ENCODE measurements at regions not wholly inside any gene's neighbourhood (a gene's known extent, or its start where the extent isn't known, plus 50 kb on each side); places are given as distances from the start of the nearest gene placed in this dataset.

DNA sequence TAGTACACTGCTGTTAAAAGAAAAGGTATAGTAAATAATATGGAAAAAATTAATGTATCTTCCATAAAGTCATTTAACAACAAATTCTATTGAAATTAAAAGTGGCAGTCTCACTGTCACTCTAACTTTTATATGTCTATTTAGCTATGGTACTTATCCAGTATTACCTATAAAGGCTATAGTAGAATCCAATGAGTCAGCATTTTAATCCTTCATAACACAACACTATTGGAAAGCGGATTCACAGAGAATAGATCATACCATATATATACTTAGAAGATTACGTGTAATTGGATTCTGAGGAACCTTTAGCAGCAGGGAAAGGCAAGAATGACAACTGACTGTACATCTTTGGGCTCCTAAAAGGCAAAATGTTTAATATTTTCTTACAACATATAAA, 1942.6 kb downstream of the PCDH7 start:
- Histone ChIP-seq H3K27me3 (ENCODE audit: control insufficient read depth in 3 of 3, insufficient read depth in 3 of 3, low read length in 3 of 3) (no peaks in the 10 kb centered on the region), H3K27ac (ENCODE audit: low read depth in 1 of 3, low read length in 2 of 3) (no peak overlapping the region), H3K9me3 (ENCODE audit: control insufficient read depth in 2 of 2, insufficient read depth in 1 of 2, low read depth in 1 of 2, low read length in 1 of 2) (no peaks in the 10 kb centered on the region), H3K4me1 (ENCODE audit: control insufficient read depth in 3 of 3, insufficient read depth in 2 of 3, low read depth in 1 of 3, low read length in 2 of 3) (no peaks in the 10 kb centered on the region), H3K4me3 (ENCODE audit: low read depth in 1 of 3, low read length in 3 of 3) (no peak overlapping the region), H3K36me3 (ENCODE audit: control insufficient read depth in 3 of 3, insufficient read depth in 2 of 3, low read depth in 1 of 3, low read length in 3 of 3) (no peaks in the 10 kb centered on the region)
- no peak for FAIRE-seq
- WGBS, 3 donors: 77 to 83% (median 78%) methylated on average over 2 of the region's 2 CpGs
- no peak for DNase-seq

DNA sequence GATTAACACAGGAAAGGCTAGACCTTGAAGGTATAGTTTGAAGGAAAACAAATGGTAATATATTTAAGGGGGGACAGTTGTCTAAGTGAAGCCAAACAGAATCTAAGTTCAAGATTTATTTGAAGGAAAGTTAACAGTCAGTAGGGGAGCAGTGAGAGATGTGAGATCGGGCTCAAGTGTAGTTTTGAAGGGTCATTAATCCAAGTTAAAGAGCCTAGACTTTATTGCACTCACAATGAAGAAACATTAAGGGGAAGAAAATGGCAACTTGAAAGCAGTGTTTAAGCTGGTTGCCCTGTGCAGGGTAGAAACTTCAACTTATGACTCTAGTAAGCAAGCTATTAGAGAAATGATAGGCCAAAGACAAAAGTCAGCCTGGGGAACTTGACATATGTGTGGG, 1952.2 kb downstream of the PCDH7 start:
- Histone ChIP-seq H3K36me3 (ENCODE audit: control insufficient read depth in 3 of 3, insufficient read depth in 2 of 3, low read depth in 1 of 3, low read length in 3 of 3) (no peaks in the 10 kb centered on the region), H3K27me3 (ENCODE audit: control insufficient read depth in 3 of 3, insufficient read depth in 3 of 3, low read length in 3 of 3) (no peaks in the 10 kb centered on the region), H3K9me3 (ENCODE audit: control insufficient read depth in 2 of 2, insufficient read depth in 1 of 2, low read depth in 1 of 2, low read length in 1 of 2) (no peaks in the 10 kb centered on the region), H3K27ac (ENCODE audit: low read depth in 1 of 3, low read length in 2 of 3) (no peak overlapping the region), H3K4me1 (ENCODE audit: control insufficient read depth in 3 of 3, insufficient read depth in 2 of 3, low read depth in 1 of 3, low read length in 2 of 3) (no peaks in the 10 kb centered on the region), H3K4me3 (ENCODE audit: low read depth in 1 of 3, low read length in 3 of 3) (no peak overlapping the region)
- DNase-seq: no peak
- FAIRE-seq: no peak
- 58 to 63% (median 63%) methylated on average over 1 of the region's 1 CpG for WGBS, 3 donors

GRCh38 chr4:32680946-32681345, 1960.8 kb downstream of the PCDH7 start:
- no peaks in the 10 kb centered on the region for H3K4me1 ChIP-seq (ENCODE audit: control insufficient read depth in 3 of 3, insufficient read depth in 2 of 3, low read depth in 1 of 3, low read length in 2 of 3)
- 79 to 87% (median 84%) methylated on average over 6 of the region's 6 CpGs for WGBS, 3 donors
- H3K36me3 ChIP-seq (ENCODE audit: control insufficient read depth in 3 of 3, insufficient read depth in 2 of 3, low read depth in 1 of 3, low read length in 3 of 3): no peaks in the 10 kb centered on the region
- H3K27me3 ChIP-seq (ENCODE audit: control insufficient read depth in 3 of 3, insufficient read depth in 3 of 3, low read length in 3 of 3): no peaks in the 10 kb centered on the region
- H3K9me3 ChIP-seq (ENCODE audit: control insufficient read depth in 2 of 2, insufficient read depth in 1 of 2, low read depth in 1 of 2, low read length in 1 of 2): no peaks in the 10 kb centered on the region
- no peak overlapping the region for H3K27ac ChIP-seq (ENCODE audit: low read depth in 1 of 3, low read length in 2 of 3)
- no peak for DNase-seq
- no peak for FAIRE-seq
- no peak overlapping the region for H3K4me3 ChIP-seq (ENCODE audit: low read depth in 1 of 3, low read length in 3 of 3)

GRCh38 chr4:32684160-32684559, 1964.0 kb downstream of the PCDH7 start:
- DNase-seq: no peak
- FAIRE-seq: no peak
- Histone ChIP-seq H3K27ac (ENCODE audit: low read depth in 1 of 3, low read length in 2 of 3) (no peak overlapping the region), H3K27me3 (ENCODE audit: control insufficient read depth in 3 of 3, insufficient read depth in 3 of 3, low read length in 3 of 3) (no peaks in the 10 kb centered on the region), H3K36me3 (ENCODE audit: control insufficient read depth in 3 of 3, insufficient read depth in 2 of 3, low read depth in 1 of 3, low read length in 3 of 3) (no peaks in the 10 kb centered on the region), H3K4me1 (ENCODE audit: control insufficient read depth in 3 of 3, insufficient read depth in 2 of 3, low read depth in 1 of 3, low read length in 2 of 3) (no peaks in the 10 kb centered on the region), H3K4me3 (ENCODE audit: low read depth in 1 of 3, low read length in 3 of 3) (no peak overlapping the region), H3K9me3 (ENCODE audit: control insufficient read depth in 2 of 2, insufficient read depth in 1 of 2, low read depth in 1 of 2, low read length in 1 of 2) (no peaks in the 10 kb centered on the region)
- WGBS, 3 donors: 82 to 96% (median 93%) methylated on average over 1 of the region's 1 CpG

GRCh38 chr4:32686123-32686522, 1966.0 kb downstream of the PCDH7 start:
- H3K27ac ChIP-seq (ENCODE audit: low read depth in 1 of 3, low read length in 2 of 3): no peak overlapping the region
- no peak overlapping the region for H3K4me3 ChIP-seq (ENCODE audit: low read depth in 1 of 3, low read length in 3 of 3)
- no peaks in the 10 kb centered on the region for H3K27me3 ChIP-seq (ENCODE audit: control insufficient read depth in 3 of 3, insufficient read depth in 3 of 3, low read length in 3 of 3)
- FAIRE-seq (no peak), DNase-seq (no peak)
- WGBS, 3 donors: 85 to 92% (median 91%) methylated on average over 6 of the region's 6 CpGs
- H3K36me3 ChIP-seq (ENCODE audit: control insufficient read depth in 3 of 3, insufficient read depth in 2 of 3, low read depth in 1 of 3, low read length in 3 of 3): no peaks in the 10 kb centered on the region
- no peaks in the 10 kb centered on the region for H3K9me3 ChIP-seq (ENCODE audit: control insufficient read depth in 2 of 2, insufficient read depth in 1 of 2, low read depth in 1 of 2, low read length in 1 of 2)
- no peaks in the 10 kb centered on the region for H3K4me1 ChIP-seq (ENCODE audit: control insufficient read depth in 3 of 3, insufficient read depth in 2 of 3, low read depth in 1 of 3, low read length in 2 of 3)

GRCh38 chr4:32689518-32689917, 1969.3 kb downstream of the PCDH7 start:
- H3K9me3 ChIP-seq (ENCODE audit: control insufficient read depth in 2 of 2, insufficient read depth in 1 of 2, low read depth in 1 of 2, low read length in 1 of 2): no peaks in the 10 kb centered on the region
- H3K4me3 ChIP-seq (ENCODE audit: low read depth in 1 of 3, low read length in 3 of 3): no peak overlapping the region
- FAIRE-seq (no peak), DNase-seq (no peak)
- no peaks in the 10 kb centered on the region for H3K4me1 ChIP-seq (ENCODE audit: control insufficient read depth in 3 of 3, insufficient read depth in 2 of 3, low read depth in 1 of 3, low read length in 2 of 3)
- no peaks in the 10 kb centered on the region for H3K27me3 ChIP-seq (ENCODE audit: control insufficient read depth in 3 of 3, insufficient read depth in 3 of 3, low read length in 3 of 3)
- 91 to 96% (median 91%) methylated on average over 3 of the region's 3 CpGs for WGBS, 3 donors
- no peaks in the 10 kb centered on the region for H3K36me3 ChIP-seq (ENCODE audit: control insufficient read depth in 3 of 3, insufficient read depth in 2 of 3, low read depth in 1 of 3, low read length in 3 of 3)
- no peak overlapping the region for H3K27ac ChIP-seq (ENCODE audit: low read depth in 1 of 3, low read length in 2 of 3)

DNA sequence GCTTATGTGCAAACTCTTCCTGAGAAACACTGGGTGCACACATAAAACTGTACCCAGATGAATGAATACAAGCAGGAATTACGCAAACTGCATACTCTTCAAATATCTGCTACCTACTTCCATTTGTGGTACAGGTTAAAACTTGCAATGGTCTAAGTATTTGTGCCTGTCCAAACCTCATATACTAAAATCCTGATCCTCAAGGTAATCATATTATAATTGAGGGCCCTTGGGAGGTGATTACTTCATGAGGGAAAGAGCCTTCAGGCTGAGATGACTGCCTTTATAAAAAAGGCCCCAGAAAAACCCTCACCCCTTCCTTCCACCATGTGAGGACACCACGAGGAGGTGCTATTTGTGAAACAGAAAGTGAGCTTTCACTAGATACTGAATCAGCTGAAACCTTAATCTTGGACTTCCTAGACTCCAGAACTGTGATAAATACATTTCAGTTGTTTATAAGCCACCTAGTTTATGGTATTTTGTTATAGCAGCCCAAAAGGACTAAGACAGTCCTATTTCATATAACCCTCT, 1977.2 kb downstream of the PCDH7 start:
- Histone ChIP-seq H3K36me3 (ENCODE audit: control insufficient read depth in 3 of 3, insufficient read depth in 2 of 3, low read depth in 1 of 3, low read length in 3 of 3) (no peaks in the 10 kb centered on the region), H3K4me1 (ENCODE audit: control insufficient read depth in 3 of 3, insufficient read depth in 2 of 3, low read depth in 1 of 3, low read length in 2 of 3) (no peaks in the 10 kb centered on the region), H3K9me3 (ENCODE audit: control insufficient read depth in 2 of 2, insufficient read depth in 1 of 2, low read depth in 1 of 2, low read length in 1 of 2) (no peaks in the 10 kb centered on the region), H3K27ac (ENCODE audit: low read depth in 1 of 3, low read length in 2 of 3) (no peak overlapping the region), H3K4me3 (ENCODE audit: low read depth in 1 of 3, low read length in 3 of 3) (no peak overlapping the region), H3K27me3 (ENCODE audit: control insufficient read depth in 3 of 3, insufficient read depth in 3 of 3, low read length in 3 of 3) (no peaks in the 10 kb centered on the region)
- DNase-seq (no peak), FAIRE-seq (no peak)
- WGBS, 3 donors: 50 to 60% (median 52%) methylated on average over 2 of the region's 2 CpGs

DNA sequence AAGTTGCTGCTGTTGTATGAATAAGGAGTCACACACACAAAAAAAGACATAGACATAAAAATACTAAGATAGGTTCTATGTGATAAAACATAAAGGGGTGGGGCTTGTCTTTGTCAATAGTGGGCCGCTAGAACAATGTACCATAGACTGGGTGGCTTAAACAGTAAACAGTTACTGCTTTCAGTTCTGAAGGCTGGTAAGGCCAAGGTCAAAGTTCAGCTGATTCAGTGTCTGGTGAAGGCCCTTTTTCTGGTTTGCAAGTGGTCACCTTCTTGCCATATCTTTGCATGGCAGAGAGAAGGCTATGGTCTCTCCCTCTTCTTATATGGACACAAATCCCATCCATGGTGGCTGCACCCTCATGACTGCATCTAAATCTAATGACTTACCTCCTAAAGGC, 1980.7 kb downstream of the PCDH7 start:
- WGBS, 3 donors: 30 to 70% (median 64%) methylated on average over 1 of the region's 1 CpG
- no peak overlapping the region for H3K27ac ChIP-seq (ENCODE audit: low read depth in 1 of 3, low read length in 2 of 3)
- no peaks in the 10 kb centered on the region for H3K36me3 ChIP-seq (ENCODE audit: control insufficient read depth in 3 of 3, insufficient read depth in 2 of 3, low read depth in 1 of 3, low read length in 3 of 3)
- FAIRE-seq (no peak), DNase-seq (no peak)
- no peaks in the 10 kb centered on the region for H3K4me1 ChIP-seq (ENCODE audit: control insufficient read depth in 3 of 3, insufficient read depth in 2 of 3, low read depth in 1 of 3, low read length in 2 of 3)
- no peaks in the 10 kb centered on the region for H3K27me3 ChIP-seq (ENCODE audit: control insufficient read depth in 3 of 3, insufficient read depth in 3 of 3, low read length in 3 of 3)
- H3K4me3 ChIP-seq (ENCODE audit: low read depth in 1 of 3, low read length in 3 of 3): no peak overlapping the region
- H3K9me3 ChIP-seq (ENCODE audit: control insufficient read depth in 2 of 2, insufficient read depth in 1 of 2, low read depth in 1 of 2, low read length in 1 of 2): no peaks in the 10 kb centered on the region

- H3K27me3 ChIP-seq (ENCODE audit: control insufficient read depth in 3 of 3, insufficient read depth in 3 of 3, low read length in 3 of 3): no peaks in the 10 kb centered on the region
- H3K4me1 ChIP-seq (ENCODE audit: control insufficient read depth in 3 of 3, insufficient read depth in 2 of 3, low read depth in 1 of 3, low read length in 2 of 3): no peaks in the 10 kb centered on the region
- WGBS, 3 donors: 5 to 47% (median 20%) methylated on average over 1 of the region's 1 CpG
- H3K4me3 ChIP-seq (ENCODE audit: low read depth in 1 of 3, low read length in 3 of 3): no peak overlapping the region
- H3K27ac ChIP-seq (ENCODE audit: low read depth in 1 of 3, low read length in 2 of 3): no peak overlapping the region
- DNase-seq: no peak
- FAIRE-seq: no peak
- no peaks in the 10 kb centered on the region for H3K36me3 ChIP-seq (ENCODE audit: control insufficient read depth in 3 of 3, insufficient read depth in 2 of 3, low read depth in 1 of 3, low read length in 3 of 3)
- H3K9me3 ChIP-seq (ENCODE audit: control insufficient read depth in 2 of 2, insufficient read depth in 1 of 2, low read depth in 1 of 2, low read length in 1 of 2): no peaks in the 10 kb centered on the region
These were observed 1986.7 kb downstream of the PCDH7 start for GRCh38 chr4:32706893-32707292.

Data from small intestine (tissue), 7 donors.